Uterus (tissue), 3 donors: ENCODE measurements at regions not wholly inside any gene's neighbourhood (a gene's known extent, or its start where the extent isn't known, plus 50 kb on each side); places are given as distances from the start of the nearest gene placed in this dataset.
"Not testable (repeated sequence)": the region's sequence is repeated elsewhere in the genome, so short reads cannot be mapped to it uniquely, and the experiment has no call there.

Experiments used
- DNase-seq, 2 donors: peaks; one replicate each; pipeline ENCODE4 v3.0.0-alpha.2; 2019 to 2020
- H3K27ac ChIP-seq, 2 donors: fragments of 200-600 bp; sonication (generic); 1 replicate in 1 of 2; 2 replicates in 1 of 2; pipeline ENCODE4 v1.5.1; 2016 to 2018
- H3K27me3 ChIP-seq, 2 donors: fragments of 200-600 bp; sonication (generic); one replicate each; pipeline ENCODE4 v1.5.1; 2018 to 2019; ENCODE audit warnings: control low read depth in 1 of 2
- H3K36me3 ChIP-seq, 2 donors: fragments of 200-600 bp; sonication (generic); one replicate each; pipeline ENCODE4 v1.5.1; 2019; ENCODE audit warnings: control low read depth in 1 of 2
- H3K4me1 ChIP-seq, 2 donors: fragments of 200-600 bp; sonication (generic); one replicate each; pipeline ENCODE4 v1.5.1; 2018 to 2019; ENCODE audit warnings: control low read depth in 1 of 2
- H3K4me3 ChIP-seq, 2 donors: fragments of 200-600 bp; sonication (generic); 1 replicate in 1 of 2; 2 replicates in 1 of 2; pipeline ENCODE4 v1.5.1; 2018 to 2019; ENCODE audit warnings: mild to moderate bottlenecking in 1 of 2
- H3K9me3 ChIP-seq, 2 donors: fragments of 200-600 bp; sonication (generic); one replicate each; pipeline ENCODE4 v1.5.1; 2019; ENCODE audit warnings: control low read depth in 1 of 2
- POLR2A ChIP-seq, 2 donors: fragments of 450-650 bp; IDR thresholded peaks; one replicate each; pipeline ENCODE4 v1.6.1; 2016; ENCODE audit warnings: antibody characterized with exemption in 2 of 2, mild to moderate bottlenecking in 1 of 2, moderate library complexity in 1 of 2
- intact Hi-C: fragments of 100-400 bp; cut with DNase I; formaldehyde crosslinking; loops from one replicate; pipeline ENCODE4 v1.15.1; 2023; ENCODE audit warnings: low total_unique reads
- TF ChIP-seq, protein P1 (sequence below), 4 experiments: fragments of 200-600 bp in 2 of 4; fragments of 450-650 bp in 2 of 4; sonication (generic) in 2 of 4; IDR thresholded peaks; one replicate each; pipeline ENCODE4 v1.5.1; 2016 to 2019; ENCODE audit warnings: antibody characterized with exemption in 4 of 4, mild to moderate bottlenecking in 2 of 4, moderate library complexity in 1 of 4
- donor health status: DM: yes; HTN: yes; CAD: no.

- H3K27ac ChIP-seq: no peak overlapping the region
- no peaks in the 10 kb centered on the region for H3K36me3 ChIP-seq
- H3K4me3 ChIP-seq: no peak overlapping the region
- H3K27me3 ChIP-seq: no peaks in the 10 kb centered on the region
- H3K9me3 ChIP-seq: no peaks in the 10 kb centered on the region
- no peak for DNase-seq
- no peak for TF ChIP-seq POLR2A (IDR thresholded peaks at IDR 0.05)
- TF ChIP-seq, protein P1, sequence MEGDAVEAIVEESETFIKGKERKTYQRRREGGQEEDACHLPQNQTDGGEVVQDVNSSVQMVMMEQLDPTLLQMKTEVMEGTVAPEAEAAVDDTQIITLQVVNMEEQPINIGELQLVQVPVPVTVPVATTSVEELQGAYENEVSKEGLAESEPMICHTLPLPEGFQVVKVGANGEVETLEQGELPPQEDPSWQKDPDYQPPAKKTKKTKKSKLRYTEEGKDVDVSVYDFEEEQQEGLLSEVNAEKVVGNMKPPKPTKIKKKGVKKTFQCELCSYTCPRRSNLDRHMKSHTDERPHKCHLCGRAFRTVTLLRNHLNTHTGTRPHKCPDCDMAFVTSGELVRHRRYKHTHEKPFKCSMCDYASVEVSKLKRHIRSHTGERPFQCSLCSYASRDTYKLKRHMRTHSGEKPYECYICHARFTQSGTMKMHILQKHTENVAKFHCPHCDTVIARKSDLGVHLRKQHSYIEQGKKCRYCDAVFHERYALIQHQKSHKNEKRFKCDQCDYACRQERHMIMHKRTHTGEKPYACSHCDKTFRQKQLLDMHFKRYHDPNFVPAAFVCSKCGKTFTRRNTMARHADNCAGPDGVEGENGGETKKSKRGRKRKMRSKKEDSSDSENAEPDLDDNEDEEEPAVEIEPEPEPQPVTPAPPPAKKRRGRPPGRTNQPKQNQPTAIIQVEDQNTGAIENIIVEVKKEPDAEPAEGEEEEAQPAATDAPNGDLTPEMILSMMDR (IDR thresholded peaks at IDR 0.05): no peak
- H3K4me1 ChIP-seq: no peaks in the 10 kb centered on the region
- intact Hi-C loops: no loop called here
These were observed 100.8 kb upstream of the SOX2 start for GRCh38 chr3:181610973-181611265.

DNA sequence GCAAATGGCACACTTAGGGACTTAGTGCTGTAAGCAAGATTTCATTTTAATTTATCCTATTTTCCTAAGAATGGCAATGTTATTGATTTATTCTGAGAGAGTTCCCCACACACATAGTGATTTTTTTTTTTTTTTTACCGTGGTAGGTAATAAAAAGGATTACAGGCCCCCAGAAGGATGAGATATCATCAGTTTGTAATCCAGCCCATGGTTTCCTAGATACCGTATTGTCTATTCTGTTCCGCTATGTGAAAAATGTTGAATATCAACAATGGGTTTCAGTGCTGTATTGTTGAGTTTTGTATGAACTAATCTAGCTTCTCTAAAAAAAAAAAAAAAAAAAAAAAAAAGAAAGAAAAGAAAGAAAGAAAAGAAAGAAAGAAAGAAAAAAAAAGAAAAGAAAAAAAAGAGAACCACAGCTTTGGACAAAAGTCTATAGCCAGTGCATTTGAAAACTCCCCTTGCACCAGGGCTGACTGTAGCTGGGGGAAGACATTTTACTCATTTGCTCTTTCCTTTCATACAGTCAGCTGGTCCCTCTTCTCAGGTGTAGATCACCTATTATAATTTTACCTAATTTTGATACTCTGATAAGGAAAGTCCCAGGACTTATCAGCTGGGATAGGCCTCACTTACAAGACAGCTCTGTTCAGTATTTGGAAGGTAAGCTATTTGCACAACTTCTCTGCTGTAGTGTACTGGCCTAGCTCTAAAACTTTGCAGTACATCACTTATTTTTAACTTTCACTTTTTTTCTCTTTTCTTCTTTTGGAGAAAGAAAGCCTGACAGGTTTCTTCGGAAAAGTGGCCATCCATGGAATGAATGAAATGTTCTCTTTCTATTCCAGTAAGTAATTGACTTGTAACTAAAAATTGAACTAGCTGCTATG is 101.4 kb upstream of the SOX2 start:
- DNase-seq: no peak
- Histone ChIP-seq H3K27me3 (no peaks in the 10 kb centered on the region), H3K4me1 (no peaks in the 10 kb centered on the region), H3K36me3 (no peaks in the 10 kb centered on the region), H3K27ac (no peak overlapping the region), H3K9me3 (no peaks in the 10 kb centered on the region), H3K4me3 (no peak overlapping the region)
- intact Hi-C loops: no loop called here
- no peak for TF ChIP-seq POLR2A (IDR thresholded peaks at IDR 0.05)
- TF ChIP-seq, protein P1 (IDR thresholded peaks at IDR 0.05): no peak

DNA sequence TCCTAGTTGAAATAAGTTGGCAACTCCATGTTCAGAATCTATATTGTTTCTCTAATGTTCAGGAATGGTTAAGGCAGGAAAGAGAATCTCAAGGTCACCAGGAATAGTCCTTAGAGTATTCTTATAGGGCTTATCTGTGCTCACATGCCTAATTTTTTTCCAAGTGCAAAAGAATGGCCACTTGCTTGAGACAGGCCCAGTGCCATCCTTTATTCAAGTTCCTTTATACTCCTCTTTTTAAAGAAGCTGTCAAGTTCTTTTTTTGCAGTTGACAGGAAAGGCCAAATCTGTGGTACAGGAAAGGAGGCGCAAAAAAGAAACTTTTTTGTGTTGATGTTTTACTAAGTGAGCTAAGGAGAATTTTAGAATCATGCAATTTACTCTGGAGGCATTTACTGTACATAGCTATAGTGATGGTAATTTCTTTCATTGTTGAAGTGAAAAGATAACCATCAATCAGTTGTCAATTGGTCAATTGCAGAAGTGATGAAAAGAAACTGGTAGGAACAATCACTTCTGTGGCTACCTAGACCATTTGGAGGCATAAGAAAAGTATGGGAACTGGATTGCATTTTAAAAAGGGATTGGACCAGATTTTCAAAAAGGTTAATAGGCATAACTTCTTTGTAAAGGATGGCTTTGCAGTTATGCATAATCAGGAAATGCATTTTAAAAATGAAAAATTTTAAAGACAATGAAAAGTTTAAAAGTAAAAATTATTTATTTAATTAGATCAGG is 102.5 kb upstream of the SOX2 start:
- Histone ChIP-seq H3K27ac (no peak overlapping the region), H3K36me3 (no peaks in the 10 kb centered on the region), H3K9me3 (no peaks in the 10 kb centered on the region), H3K4me1 (no peaks in the 10 kb centered on the region), H3K27me3 (no peaks in the 10 kb centered on the region), H3K4me3 (no peak overlapping the region)
- intact Hi-C loops: no loop called here
- no peak for TF ChIP-seq POLR2A (IDR thresholded peaks at IDR 0.05)
- DNase-seq: no peak

DNA sequence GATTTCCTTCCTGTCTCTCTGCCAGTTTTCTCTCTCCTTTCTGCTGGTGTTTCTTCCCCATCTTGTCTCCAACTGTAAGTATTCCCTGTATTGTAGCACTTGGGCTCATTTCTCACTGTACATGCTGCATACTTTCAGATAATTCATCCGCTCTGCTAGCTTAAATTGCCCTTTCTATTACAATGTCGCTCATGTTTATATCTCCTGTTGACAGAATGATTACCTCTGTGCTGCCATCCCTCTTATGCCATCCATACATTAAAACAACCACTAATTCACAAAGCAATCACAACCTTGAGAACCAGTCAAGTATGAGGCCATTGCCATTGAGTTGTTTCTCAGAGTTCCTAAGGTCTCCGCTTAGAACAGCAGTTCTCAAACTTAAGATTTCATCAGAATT is 107.5 kb upstream of the SOX2 start:
- Histone ChIP-seq H3K27me3 (no peaks in the 10 kb centered on the region), H3K4me1 (no peaks in the 10 kb centered on the region), H3K36me3 (no peaks in the 10 kb centered on the region), H3K4me3 (no peak overlapping the region), H3K9me3 (no peaks in the 10 kb centered on the region), H3K27ac (no peak overlapping the region)
- no peak for DNase-seq
- intact Hi-C loops: no loop called here
- TF ChIP-seq, protein P1 (IDR thresholded peaks at IDR 0.05): no peak
- TF ChIP-seq POLR2A (IDR thresholded peaks at IDR 0.05): no peak

DNA sequence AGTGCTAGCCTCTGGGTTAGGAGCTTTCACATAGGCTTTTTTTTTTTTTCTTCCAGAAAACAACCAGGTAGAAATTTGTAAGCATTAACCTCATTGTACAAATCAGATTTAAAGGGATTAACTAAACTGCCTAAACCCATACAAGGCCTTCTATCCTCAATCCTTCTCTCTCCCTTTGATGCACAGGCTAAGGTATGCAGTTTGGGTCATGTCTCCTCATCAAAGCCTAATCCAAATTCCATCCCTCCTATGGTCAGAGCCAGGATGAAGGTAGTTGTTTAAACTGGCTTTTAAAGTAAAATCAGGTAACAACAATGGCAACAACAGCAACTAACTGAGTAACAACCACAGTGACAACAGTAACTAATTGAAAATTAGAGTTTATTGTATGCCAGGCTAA is 115.6 kb upstream of the SOX2 start:
- intact Hi-C loops: no loop called here
- no peak overlapping the region for H3K27ac ChIP-seq
- no peak overlapping the region for H3K4me3 ChIP-seq
- H3K36me3 ChIP-seq: no peaks in the 10 kb centered on the region
- no peaks in the 10 kb centered on the region for H3K27me3 ChIP-seq
- no peaks in the 10 kb centered on the region for H3K4me1 ChIP-seq
- no peak for DNase-seq
- H3K9me3 ChIP-seq: no peaks in the 10 kb centered on the region
- TF ChIP-seq, protein P1 (IDR thresholded peaks at IDR 0.05): no peak
- TF ChIP-seq POLR2A (IDR thresholded peaks at IDR 0.05): no peak

DNA sequence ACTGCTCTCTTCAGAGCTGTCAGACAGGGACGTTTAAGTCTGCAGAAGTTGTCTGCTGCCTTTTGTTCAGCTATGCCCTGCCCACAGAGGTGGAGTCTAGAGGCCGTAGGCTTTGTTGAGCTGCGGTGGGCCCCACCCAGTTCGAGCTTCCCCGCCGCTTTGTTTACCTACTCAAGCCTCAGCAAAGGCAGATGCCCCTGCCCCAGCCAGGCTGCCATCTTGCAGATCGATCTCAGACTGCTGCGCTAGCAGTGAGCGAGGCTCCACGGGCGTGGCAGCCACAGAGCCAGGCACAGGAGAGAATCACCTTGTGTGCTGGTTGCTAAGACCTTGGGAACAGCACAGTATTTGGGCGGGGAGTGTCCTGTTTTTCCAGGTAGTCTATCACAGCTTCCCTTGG is 120.8 kb upstream of the SOX2 start:
- H3K27ac ChIP-seq, DNase-seq, H3K4me1 ChIP-seq, H3K4me3 ChIP-seq, H3K36me3 ChIP-seq, intact Hi-C loops, H3K9me3 ChIP-seq, H3K27me3 ChIP-seq: not testable (repeated sequence)
